WI38 (cell line): ENCODE measurements at regions not wholly inside any gene's neighbourhood (a gene's known extent, or its start where the extent isn't known, plus 50 kb on each side); places are given as distances from the start of the nearest gene placed in this dataset.

Experiments used
- H3K4me3 ChIP-seq: 2 replicates; pipeline ENCODE4 v1.5.1; 2011; ENCODE audit warnings: low read depth, mild to moderate bottlenecking, control low read depth, low read length
- TF ChIP-seq, protein P1 (sequence below): IDR thresholded peaks from 2 replicates; pipeline ENCODE4 v1.5.1; 2012; ENCODE audit warnings: low read depth, mild to moderate bottlenecking, control low read depth, low read length

DNA sequence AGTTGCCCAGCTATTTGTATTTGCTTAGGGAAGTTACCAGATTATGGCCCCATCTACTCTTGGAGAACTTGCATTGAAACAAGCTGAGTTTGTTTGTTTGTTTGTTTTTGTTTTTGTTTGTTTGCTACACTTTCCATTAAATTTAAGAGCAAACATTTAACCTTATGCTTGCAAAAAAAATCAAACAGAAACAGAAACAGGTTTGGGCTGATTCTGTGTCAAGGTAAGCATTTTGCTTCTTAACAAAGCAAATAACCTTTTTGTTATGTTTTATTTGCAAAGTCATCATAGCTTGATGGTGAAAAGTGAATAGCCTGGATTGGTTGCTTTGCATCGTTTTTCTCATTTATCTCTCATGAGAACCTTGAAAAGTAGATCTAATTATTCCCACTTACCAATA is 531.8 kb downstream of the EFNB2 start:
- TF ChIP-seq, protein P1, sequence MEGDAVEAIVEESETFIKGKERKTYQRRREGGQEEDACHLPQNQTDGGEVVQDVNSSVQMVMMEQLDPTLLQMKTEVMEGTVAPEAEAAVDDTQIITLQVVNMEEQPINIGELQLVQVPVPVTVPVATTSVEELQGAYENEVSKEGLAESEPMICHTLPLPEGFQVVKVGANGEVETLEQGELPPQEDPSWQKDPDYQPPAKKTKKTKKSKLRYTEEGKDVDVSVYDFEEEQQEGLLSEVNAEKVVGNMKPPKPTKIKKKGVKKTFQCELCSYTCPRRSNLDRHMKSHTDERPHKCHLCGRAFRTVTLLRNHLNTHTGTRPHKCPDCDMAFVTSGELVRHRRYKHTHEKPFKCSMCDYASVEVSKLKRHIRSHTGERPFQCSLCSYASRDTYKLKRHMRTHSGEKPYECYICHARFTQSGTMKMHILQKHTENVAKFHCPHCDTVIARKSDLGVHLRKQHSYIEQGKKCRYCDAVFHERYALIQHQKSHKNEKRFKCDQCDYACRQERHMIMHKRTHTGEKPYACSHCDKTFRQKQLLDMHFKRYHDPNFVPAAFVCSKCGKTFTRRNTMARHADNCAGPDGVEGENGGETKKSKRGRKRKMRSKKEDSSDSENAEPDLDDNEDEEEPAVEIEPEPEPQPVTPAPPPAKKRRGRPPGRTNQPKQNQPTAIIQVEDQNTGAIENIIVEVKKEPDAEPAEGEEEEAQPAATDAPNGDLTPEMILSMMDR: no peak
- no peak overlapping the region for H3K4me3 ChIP-seq

DNA sequence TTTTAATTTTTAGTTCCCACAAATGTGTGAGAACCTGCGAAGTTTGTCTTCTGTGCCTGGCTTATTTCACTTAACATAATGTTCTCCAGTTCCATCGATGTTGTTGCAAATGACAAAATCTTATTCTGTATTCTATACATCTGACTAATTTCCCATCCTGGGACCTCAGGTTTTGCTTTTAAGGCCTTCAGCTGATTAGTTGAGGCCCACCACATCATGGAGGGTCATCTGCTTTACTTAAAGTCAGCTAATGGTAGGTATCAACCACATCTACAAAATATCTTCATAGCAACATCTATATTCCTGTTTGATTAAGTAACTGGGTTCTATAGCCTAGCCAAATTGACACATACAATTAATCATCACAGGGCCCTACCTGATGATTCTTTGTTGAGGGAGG is 534.0 kb downstream of the EFNB2 start:
- TF ChIP-seq, protein P1: no peak

DNA sequence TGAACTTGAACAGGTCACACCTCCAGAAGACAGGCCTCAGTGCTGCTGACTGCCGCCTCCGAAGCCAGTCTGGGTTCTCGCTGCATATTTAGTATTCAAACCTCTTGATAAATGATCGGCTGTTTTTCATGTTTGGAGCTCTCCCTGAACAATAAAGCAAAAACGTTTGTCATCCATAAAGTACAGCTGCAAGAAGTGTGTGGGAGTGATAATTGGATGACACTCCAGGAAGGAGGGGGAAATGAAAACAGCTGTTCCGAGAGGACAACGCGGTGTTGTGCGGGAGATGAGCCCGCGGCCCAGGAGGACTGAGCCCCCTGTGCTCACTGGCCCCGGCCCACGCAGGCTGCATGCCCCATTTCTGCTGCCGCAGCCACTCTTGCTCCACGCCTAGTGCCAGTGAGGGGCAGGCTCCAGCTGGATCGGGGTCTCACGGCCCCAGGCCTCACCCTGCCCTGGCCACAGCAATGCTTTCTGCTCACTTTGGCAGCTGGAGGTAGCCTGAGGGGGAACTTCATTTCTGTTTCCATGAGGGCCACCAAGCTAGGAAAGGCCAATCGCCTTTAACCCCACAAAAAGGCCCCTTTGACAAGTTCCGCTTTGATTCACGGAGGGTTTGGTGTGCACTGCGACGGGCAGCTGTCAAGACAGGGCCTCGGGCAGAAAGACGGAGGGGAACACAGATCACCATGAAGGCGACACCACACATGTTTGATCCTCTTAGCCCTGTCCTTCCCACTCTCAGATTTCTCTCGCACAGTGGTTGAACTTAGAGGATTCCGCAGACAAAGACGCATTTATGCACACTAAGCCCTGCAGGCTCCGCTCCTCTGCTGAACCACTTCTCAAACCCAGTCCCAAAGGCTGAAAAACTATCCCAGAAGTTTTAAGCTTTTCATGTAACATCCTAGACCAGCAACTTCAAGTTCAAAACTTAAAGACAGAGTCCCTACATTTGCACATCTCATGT is 537.6 kb downstream of the EFNB2 start:
- no peak overlapping the region for H3K4me3 ChIP-seq
- TF ChIP-seq, protein P1: no peak

More for the DNA sequence above, 534.0 kb downstream of the EFNB2 start:
- no peak overlapping the region for H3K4me3 ChIP-seq

DNA sequence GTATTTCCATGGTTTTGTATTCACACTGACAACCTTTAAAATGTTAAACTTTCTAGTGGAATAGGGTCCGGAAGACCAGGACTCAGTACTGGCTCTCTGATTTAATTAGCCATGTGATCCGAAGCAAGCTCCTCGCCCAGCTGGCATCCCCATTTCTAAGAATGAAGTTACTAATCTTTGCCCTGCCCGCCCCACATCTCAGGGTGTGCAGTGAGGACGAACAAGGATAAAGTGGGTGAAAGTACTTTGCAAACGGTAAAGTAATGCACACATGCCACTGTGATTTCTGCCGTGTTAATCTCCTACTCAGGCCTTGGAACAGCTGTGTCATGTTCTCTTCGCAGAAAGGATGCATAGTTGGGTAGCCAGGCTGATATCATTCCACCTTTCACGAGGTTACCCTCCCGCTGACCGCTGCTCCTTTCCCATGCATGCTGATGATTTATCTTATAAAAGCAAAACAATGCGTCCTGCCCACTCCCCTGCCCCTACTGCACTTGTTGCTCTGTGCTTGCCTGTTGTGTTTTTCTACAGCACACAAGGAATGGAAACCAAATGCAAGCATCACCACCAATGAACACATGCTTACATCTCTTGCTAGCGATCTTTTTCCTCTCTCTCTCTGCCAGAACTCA is 539.0 kb downstream of the EFNB2 start:
- TF ChIP-seq, protein P1: no peak
- no peak overlapping the region for H3K4me3 ChIP-seq

DNA sequence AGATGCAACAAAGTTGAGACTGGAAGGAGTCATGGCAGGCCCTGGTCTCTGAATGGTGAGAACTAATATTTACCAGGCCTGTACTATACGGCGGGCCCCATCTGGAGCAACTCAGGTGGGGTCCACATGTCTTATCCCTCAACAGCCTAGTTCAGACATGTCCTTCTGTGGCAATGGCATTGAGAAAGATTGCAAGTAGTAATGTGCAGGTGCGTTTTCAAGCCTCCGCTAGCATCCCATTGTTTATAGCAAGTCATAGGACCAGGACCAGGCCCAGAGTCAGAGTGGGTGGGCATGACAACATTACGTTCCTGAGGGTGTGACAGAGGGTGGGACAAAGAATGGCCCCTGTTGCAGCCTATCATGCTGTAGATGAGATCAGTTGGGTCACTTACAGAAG is 541.1 kb downstream of the EFNB2 start:
- no peak overlapping the region for H3K4me3 ChIP-seq
- TF ChIP-seq, protein P1: no peak

DNA sequence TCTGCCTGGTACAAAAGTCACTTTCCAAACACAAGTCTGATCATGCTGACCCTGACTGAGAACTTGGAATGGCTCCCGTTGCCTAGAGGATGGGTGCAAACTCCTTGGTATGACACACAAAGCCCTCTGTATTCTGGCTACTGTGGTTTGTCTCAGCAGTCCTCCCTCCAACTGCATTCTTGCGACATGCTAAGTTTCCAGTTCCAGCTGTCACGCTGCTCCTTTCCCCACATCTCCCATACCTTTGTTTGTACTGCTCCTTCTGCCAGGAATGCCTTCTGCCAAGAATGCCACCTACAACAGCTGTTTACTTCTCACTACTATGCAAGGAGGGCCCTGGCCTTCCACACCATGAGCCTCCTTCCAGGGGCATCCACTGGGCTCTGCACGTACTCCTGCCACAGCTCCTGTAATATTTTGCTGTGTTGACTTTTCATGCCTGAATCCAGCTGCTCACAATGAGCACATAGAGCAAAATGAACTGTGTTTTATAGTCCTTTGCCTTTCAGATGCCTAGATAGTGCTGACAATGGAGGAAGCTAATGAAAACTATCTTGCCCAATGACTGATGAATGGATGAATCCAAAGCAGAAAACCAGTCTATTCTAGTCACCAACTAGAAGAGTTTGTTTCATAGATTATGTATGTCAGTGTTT is 543.7 kb downstream of the EFNB2 start:
- H3K4me3 ChIP-seq: no peak overlapping the region
- TF ChIP-seq, protein P1: no peak
